Sigmoid colon (tissue), 6 donors: ENCODE measurements at regions not wholly inside any gene's neighbourhood (a gene's known extent, or its start where the extent isn't known, plus 50 kb on each side); places are given as distances from the start of the nearest gene placed in this dataset.

ENCODE experiments used
- DNase-seq: peaks from one replicate; pipeline ENCODE4 v3.0.0-alpha.2; 2019
- H3K27ac ChIP-seq, 4 donors: fragments of 200-600 bp; sonication (generic); one replicate each; pipeline ENCODE4 v1.5.1; 2016 to 2019; ENCODE audit warnings: mild to moderate bottlenecking in 1 of 4
- H3K27me3 ChIP-seq, 3 donors: fragments of 200-600 bp; sonication (generic); one replicate each; pipeline ENCODE4 v1.5.1; 2019; ENCODE audit warnings: mild to moderate bottlenecking in 1 of 3
- H3K36me3 ChIP-seq, 4 donors: fragments of 200-600 bp; sonication (generic); one replicate each; pipeline ENCODE4 v1.5.1; 2016 to 2019
- H3K4me1 ChIP-seq, 4 donors: fragments of 200-600 bp; sonication (generic); one replicate each; pipeline ENCODE4 v1.5.1; 2017 to 2019
- H3K4me3 ChIP-seq, 4 donors: fragments of 200-600 bp; sonication (generic); one replicate each; pipeline ENCODE4 v1.5.1; 2017 to 2019; ENCODE audit warnings: mild to moderate bottlenecking in 2 of 4, moderate library complexity in 1 of 4
- H3K9me3 ChIP-seq, 4 donors: fragments of 200-600 bp in 3 of 4; sonication (generic) in 3 of 4; one replicate each; pipeline versions ENCODE4 v1.5.1 to v1.6.1; 2013 to 2019
- CTCF ChIP-seq, 4 experiments: fragments of 450-650 bp in 3 of 4; fragments of 200-600 bp in 1 of 4; IDR thresholded peaks; one replicate each; pipeline ENCODE4 v1.5.1; 2016 to 2019; ENCODE audit warnings: antibody characterized with exemption in 4 of 4, mild to moderate bottlenecking in 3 of 4, moderate library complexity in 2 of 4
- EP300 ChIP-seq, 4 donors: sonication (generic); formaldehyde crosslinking; IDR thresholded peaks; one replicate each; pipeline ENCODE4 v1.6.1; 2017; ENCODE audit warnings: antibody characterized with exemption in 4 of 4
- POLR2A ChIP-seq, 2 donors: fragments of 450-650 bp; IDR thresholded peaks; one replicate each; pipeline ENCODE4 v1.6.1; 2016; ENCODE audit warnings: antibody characterized with exemption in 2 of 2, mild to moderate bottlenecking in 2 of 2, moderate library complexity in 2 of 2
- POLR2AphosphoS5 ChIP-seq, 4 donors: sonication (generic); formaldehyde crosslinking; IDR thresholded peaks; one replicate each; pipeline ENCODE4 v1.6.1; 2017; ENCODE audit warnings: antibody characterized with exemption in 4 of 4
- WGBS, 2 donors: extraction: QIAGEN DNeasy Blood & Tissue Kit; methylation state at CpG; one replicate each; pipeline ENCODE4 v1.1.7; 2013; 5-methylcytosine and 5-hydroxymethylcytosine counted together
- intact Hi-C: fragments of 100-400 bp; cut with DNase I; formaldehyde crosslinking; loops from one replicate; pipeline ENCODE4 v1.15.1; 2023
- donor health status: healthy with polysubstance abuse.
- donor health status: healthy.

- DNase-seq: no peak
- H3K36me3 ChIP-seq: no peaks in the 10 kb centered on the region
- no peaks in the 10 kb centered on the region for H3K9me3 ChIP-seq
- no peak overlapping the region for H3K4me3 ChIP-seq
- no peaks in the 10 kb centered on the region for H3K4me1 ChIP-seq
- 62 to 73% methylated on average over 4 of the region's 4 CpGs for WGBS, 2 donors
- no peaks in the 10 kb centered on the region for H3K27me3 ChIP-seq
- no peak overlapping the region for H3K27ac ChIP-seq
- no peak for TF ChIP-seq EP300 (IDR thresholded peaks at IDR 0.05)
- no peak for TF ChIP-seq POLR2A (IDR thresholded peaks at IDR 0.05)
- no peak for TF ChIP-seq CTCF (IDR thresholded peaks at IDR 0.05)
- no peak for TF ChIP-seq POLR2AphosphoS5 (IDR thresholded peaks at IDR 0.05)
- intact Hi-C loops: no loop called here
These were observed 273.2 kb downstream of the LIG4 start for GRCh38 chr13:107942030-107942617.

- WGBS, 2 donors: 56 to 72% methylated on average over 2 of the region's 2 CpGs
- Histone ChIP-seq H3K36me3 (no peaks in the 10 kb centered on the region), H3K4me1 (no peaks in the 10 kb centered on the region), H3K27ac (no peak overlapping the region), H3K27me3 (no peaks in the 10 kb centered on the region), H3K4me3 (no peak overlapping the region), H3K9me3 (no peaks in the 10 kb centered on the region)
- DNase-seq: no peak
- TF ChIP-seq CTCF (IDR thresholded peaks at IDR 0.05) (no peak), POLR2A (IDR thresholded peaks at IDR 0.05) (no peak), POLR2AphosphoS5 (IDR thresholded peaks at IDR 0.05) (no peak), EP300 (IDR thresholded peaks at IDR 0.05) (no peak)
- intact Hi-C loops: no loop called here
These were observed 273.8 kb downstream of the LIG4 start for GRCh38 chr13:107941345-107942029.

GRCh38 chr13:107937848-107938247 lies 277.5 kb downstream of the LIG4 start:
- no peak overlapping the region for H3K27ac ChIP-seq
- no peak for DNase-seq
- no peak overlapping the region for H3K4me3 ChIP-seq
- H3K9me3 ChIP-seq: no peaks in the 10 kb centered on the region
- no peaks in the 10 kb centered on the region for H3K4me1 ChIP-seq
- intact Hi-C loops: no loop called here
- no peaks in the 10 kb centered on the region for H3K27me3 ChIP-seq
- TF ChIP-seq EP300 (IDR thresholded peaks at IDR 0.05) (no peak), POLR2A (IDR thresholded peaks at IDR 0.05) (no peak), POLR2AphosphoS5 (IDR thresholded peaks at IDR 0.05) (no peak), CTCF (IDR thresholded peaks at IDR 0.05) (no peak)
- no peaks in the 10 kb centered on the region for H3K36me3 ChIP-seq
- 81 to 86% methylated on average over 2 of the region's 2 CpGs for whole genome bisulfite sequencing, 2 donors

- Histone ChIP-seq H3K27me3 (no peaks in the 10 kb centered on the region), H3K4me1 (no peaks in the 10 kb centered on the region), H3K27ac (no peak overlapping the region), H3K9me3 (no peaks in the 10 kb centered on the region), H3K36me3 (no peaks in the 10 kb centered on the region), H3K4me3 (no peak overlapping the region)
- WGBS, 2 donors: 81 to 83% methylated on average over 4 of the region's 4 CpGs
- DNase-seq: no peak
- intact Hi-C loops: no loop called here
- TF ChIP-seq CTCF (IDR thresholded peaks at IDR 0.05) (no peak), EP300 (IDR thresholded peaks at IDR 0.05) (no peak)
These were observed 284.3 kb downstream of the LIG4 start for GRCh38 chr13:107931056-107931455.

- no peak for TF ChIP-seq EP300 (IDR thresholded peaks at IDR 0.05)
- TF ChIP-seq POLR2A (IDR thresholded peaks at IDR 0.05): no peak
- no peak for TF ChIP-seq POLR2AphosphoS5 (IDR thresholded peaks at IDR 0.05)
- no peak for TF ChIP-seq CTCF (IDR thresholded peaks at IDR 0.05)
- Histone ChIP-seq H3K27ac (no peak overlapping the region), H3K27me3 (no peaks in the 10 kb centered on the region), H3K36me3 (no peaks in the 10 kb centered on the region), H3K4me3 (no peak overlapping the region), H3K4me1 (no peaks in the 10 kb centered on the region), H3K9me3 (no peaks in the 10 kb centered on the region)
- DNase-seq: no peak
- intact Hi-C loops: no loop called here
- whole genome bisulfite sequencing, 2 donors: 93 to 94% methylated on average over 3 of the region's 3 CpGs
These were observed 286.6 kb downstream of the LIG4 start for GRCh38 chr13:107928762-107929161.
